Neutrophil (primary cell): ENCODE measurements at regions not wholly inside any gene's neighbourhood (a gene's known extent, or its start where the extent isn't known, plus 50 kb on each side); places are given as distances from the start of the nearest gene placed in this dataset.
"Not testable (repeated sequence)": the region's sequence is repeated elsewhere in the genome, so short reads cannot be mapped to it uniquely, and the experiment has no call there.

Experiments used
- H3K27ac ChIP-seq: fragments of 200-600 bp; sonication (generic); 2 replicates; pipeline ENCODE4 v1.5.1; 2016; ENCODE audit warnings: mild to moderate bottlenecking, moderate library complexity
- H3K27me3 ChIP-seq: fragments of 200-600 bp; sonication (generic); 2 replicates; pipeline ENCODE4 v1.6.0; 2016; ENCODE audit warnings: mild to moderate bottlenecking
- H3K36me3 ChIP-seq: fragments of 200-600 bp; sonication (generic); 2 replicates; pipeline ENCODE4 v1.5.1; 2017
- H3K4me1 ChIP-seq, 2 experiments: fragments of 200-600 bp in 1 of 2; sonication (generic) in 1 of 2; 1 replicate in 1 of 2; 2 replicates in 1 of 2; pipeline versions ENCODE4 v1.5.1 to v1.6.1; 2013 to 2016; ENCODE audit warnings: low read depth in 1 of 2, low read length in 1 of 2, mild to moderate bottlenecking in 1 of 2, moderate library complexity in 1 of 2; ENCODE audit not compliant: control insufficient read depth in 1 of 2, insufficient read depth in 1 of 2
- H3K4me3 ChIP-seq, 2 experiments: fragments of 200-600 bp in 1 of 2; sonication (generic) in 1 of 2; 1 replicate in 1 of 2; 2 replicates in 1 of 2; pipeline ENCODE4 v1.5.1; 2013 to 2016; ENCODE audit warnings: low read depth in 1 of 2, low read length in 1 of 2, mild to moderate bottlenecking in 1 of 2, moderate library complexity in 1 of 2
- H3K9me3 ChIP-seq: fragments of 200-600 bp; sonication (generic); 2 replicates; pipeline ENCODE4 v1.5.1; 2016
- TF ChIP-seq, protein P1 (sequence below): fragments of 200-600 bp; sonication (generic); IDR thresholded peaks from 2 replicates; pipeline ENCODE4 v1.5.1; 2016; ENCODE audit warnings: antibody characterized with exemption

DNA sequence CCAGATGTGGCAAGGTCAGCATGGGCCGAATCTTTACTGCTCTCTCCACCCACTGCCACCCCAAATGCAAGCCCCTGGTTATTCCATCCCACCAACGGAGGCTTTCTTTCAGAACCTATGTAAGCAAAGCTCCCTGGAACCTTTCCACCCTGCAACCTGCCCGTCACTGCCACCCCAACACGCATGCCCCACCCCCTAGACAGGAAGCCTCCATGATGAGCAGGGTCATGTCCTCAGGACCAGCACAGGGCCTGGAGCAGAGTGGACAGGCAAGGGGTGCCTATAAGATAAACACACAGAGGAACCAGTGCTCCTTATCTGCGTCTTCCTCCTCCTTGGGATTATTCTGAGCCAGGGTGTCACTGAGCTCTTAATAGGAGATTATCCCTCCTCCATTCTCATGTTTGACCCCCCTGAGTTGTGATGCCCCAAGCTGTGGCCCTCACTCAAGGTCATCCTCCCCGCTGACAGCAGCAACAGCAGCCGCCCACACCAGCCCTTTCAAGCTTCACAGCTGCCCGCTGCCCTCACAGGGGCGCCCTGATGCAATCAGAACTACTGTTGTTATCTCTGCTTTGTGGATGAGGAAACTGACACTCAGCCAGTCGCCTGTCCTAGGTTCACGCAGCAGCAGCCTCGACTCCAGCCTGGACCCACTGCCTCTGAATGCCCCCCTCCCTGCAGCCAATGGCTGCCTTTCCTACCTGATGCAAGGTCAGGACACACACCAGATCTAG is 647.3 kb downstream of the TBC1D22A start:
- TF ChIP-seq, protein P1, sequence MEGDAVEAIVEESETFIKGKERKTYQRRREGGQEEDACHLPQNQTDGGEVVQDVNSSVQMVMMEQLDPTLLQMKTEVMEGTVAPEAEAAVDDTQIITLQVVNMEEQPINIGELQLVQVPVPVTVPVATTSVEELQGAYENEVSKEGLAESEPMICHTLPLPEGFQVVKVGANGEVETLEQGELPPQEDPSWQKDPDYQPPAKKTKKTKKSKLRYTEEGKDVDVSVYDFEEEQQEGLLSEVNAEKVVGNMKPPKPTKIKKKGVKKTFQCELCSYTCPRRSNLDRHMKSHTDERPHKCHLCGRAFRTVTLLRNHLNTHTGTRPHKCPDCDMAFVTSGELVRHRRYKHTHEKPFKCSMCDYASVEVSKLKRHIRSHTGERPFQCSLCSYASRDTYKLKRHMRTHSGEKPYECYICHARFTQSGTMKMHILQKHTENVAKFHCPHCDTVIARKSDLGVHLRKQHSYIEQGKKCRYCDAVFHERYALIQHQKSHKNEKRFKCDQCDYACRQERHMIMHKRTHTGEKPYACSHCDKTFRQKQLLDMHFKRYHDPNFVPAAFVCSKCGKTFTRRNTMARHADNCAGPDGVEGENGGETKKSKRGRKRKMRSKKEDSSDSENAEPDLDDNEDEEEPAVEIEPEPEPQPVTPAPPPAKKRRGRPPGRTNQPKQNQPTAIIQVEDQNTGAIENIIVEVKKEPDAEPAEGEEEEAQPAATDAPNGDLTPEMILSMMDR, result no peak
- no peaks in the 10 kb centered on the region for H3K4me1 ChIP-seq
- no peaks in the 10 kb centered on the region for H3K9me3 ChIP-seq
- no peak overlapping the region for H3K27ac ChIP-seq
- H3K36me3 ChIP-seq, result no peaks in the 10 kb centered on the region
- no peak overlapping the region for H3K4me3 ChIP-seq
- H3K27me3 ChIP-seq, result no peaks in the 10 kb centered on the region

DNA sequence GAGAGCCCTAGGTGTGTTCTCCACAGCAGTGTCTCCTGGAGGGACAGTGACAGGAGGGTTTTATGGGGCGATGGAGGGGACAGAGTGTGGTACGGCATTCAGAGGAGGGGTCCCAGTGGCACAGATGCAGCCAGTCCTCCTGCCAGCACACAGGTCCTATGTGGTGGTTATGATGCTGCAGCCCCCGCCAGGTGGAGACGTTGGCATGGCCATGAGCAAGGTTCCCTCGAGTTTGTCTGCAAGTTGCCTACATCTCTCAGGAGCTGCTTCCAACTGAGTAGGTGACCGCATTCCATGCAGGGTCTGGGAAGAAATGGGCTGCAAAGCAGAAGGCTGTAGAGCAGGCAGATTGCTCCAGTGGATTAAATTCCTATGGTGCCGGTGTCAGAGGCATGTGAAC is 646.0 kb downstream of the TBC1D22A start:
- Histone ChIP-seq H3K4me1 (no peaks in the 10 kb centered on the region), H3K9me3 (no peaks in the 10 kb centered on the region), H3K36me3 (no peaks in the 10 kb centered on the region), H3K27ac (no peak overlapping the region), H3K4me3 (no peak overlapping the region), H3K27me3 (no peaks in the 10 kb centered on the region)
- TF ChIP-seq, protein P1, result no peak

DNA sequence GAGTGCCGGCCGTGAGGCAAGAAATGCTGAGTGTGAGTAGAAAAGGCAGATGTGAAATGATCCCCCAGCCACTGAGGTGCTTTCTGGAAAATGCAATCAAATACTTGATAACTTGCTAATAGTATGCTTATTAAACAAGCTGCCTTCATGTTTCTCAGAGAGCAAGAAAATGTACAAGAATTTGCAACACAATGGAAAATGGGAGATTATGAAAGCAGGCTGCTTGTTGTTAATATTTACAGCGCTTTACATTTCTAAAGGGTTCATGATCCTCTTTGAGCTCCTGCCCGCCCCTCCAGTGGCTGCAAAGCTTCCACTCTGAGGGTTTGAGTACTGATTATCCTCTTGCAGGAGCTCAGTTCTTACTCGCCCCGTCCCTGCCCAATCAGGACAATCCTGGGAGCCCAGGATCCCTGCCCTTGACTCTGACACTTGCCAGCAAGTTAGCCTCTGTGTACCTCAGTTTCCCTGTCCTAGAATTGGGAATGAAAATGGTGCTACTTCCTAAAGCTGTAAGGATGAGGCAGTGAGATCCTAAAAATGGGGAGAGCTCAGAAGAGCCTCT is 645.1 kb downstream of the TBC1D22A start:
- no peak overlapping the region for H3K4me3 ChIP-seq
- no peaks in the 10 kb centered on the region for H3K27me3 ChIP-seq
- no peak overlapping the region for H3K27ac ChIP-seq
- TF ChIP-seq, protein P1, result no peak
- no peaks in the 10 kb centered on the region for H3K9me3 ChIP-seq
- no peaks in the 10 kb centered on the region for H3K36me3 ChIP-seq
- no peaks in the 10 kb centered on the region for H3K4me1 ChIP-seq

DNA sequence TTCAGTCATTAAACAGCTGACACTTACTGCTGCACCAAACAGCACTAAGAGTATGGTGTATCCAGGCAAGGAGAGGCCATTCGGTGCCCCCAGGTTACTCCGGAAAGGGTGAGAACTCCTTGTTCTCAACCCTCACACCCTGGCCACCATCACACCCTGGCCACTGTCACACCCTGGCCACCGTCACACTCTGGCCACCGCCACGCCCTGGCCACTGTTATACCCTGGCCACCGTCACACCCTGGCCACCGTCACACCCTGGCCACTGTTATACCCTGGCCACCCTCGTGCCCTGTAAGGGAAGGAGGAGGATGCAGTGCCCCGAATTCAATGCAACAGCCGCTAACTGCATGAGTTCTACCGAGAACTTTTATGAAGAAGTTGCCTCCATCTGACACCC is 644.4 kb downstream of the TBC1D22A start:
- Histone ChIP-seq H3K27me3 (no peaks in the 10 kb centered on the region), H3K9me3 (no peaks in the 10 kb centered on the region), H3K4me1 (no peaks in the 10 kb centered on the region), H3K27ac (no peak overlapping the region), H3K36me3 (no peaks in the 10 kb centered on the region), H3K4me3 (no peak overlapping the region)
- TF ChIP-seq, protein P1, result no peak

DNA sequence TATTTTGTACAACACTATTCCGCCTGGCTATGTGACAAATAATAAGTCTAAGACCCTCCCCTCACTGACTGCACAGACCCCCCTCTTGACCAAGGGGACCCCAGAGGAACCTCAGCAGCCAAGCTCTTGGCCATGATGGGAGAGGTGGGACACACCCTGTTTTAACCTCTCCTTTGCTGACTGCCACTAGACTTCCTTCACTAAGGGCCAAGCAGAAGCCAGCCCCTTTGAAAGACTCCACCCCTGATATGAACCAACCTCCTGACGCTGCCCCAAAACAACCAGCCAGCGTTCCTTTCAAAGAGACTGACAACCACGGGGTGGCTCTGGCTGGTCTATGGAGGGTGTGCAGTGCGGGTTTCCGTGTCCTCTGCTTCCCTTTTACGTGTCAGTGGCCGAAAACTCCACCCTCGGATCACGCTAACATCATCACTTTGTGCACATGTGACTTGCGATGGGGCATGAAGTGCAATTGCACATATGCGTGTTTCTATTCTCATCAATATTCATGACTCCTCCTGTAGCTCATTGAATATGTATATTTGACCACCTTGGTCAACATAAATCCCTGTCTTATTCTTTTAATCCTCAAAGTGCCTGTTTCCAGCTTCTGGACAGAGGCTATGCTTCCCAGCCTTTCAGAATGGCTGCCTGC is 643.9 kb downstream of the TBC1D22A start:
- no peaks in the 10 kb centered on the region for H3K27me3 ChIP-seq
- no peak overlapping the region for H3K4me3 ChIP-seq
- TF ChIP-seq, protein P1, result no peak
- H3K36me3 ChIP-seq, result no peaks in the 10 kb centered on the region
- H3K9me3 ChIP-seq, result no peaks in the 10 kb centered on the region
- H3K27ac ChIP-seq, result no peak overlapping the region
- H3K4me1 ChIP-seq, result no peaks in the 10 kb centered on the region

DNA sequence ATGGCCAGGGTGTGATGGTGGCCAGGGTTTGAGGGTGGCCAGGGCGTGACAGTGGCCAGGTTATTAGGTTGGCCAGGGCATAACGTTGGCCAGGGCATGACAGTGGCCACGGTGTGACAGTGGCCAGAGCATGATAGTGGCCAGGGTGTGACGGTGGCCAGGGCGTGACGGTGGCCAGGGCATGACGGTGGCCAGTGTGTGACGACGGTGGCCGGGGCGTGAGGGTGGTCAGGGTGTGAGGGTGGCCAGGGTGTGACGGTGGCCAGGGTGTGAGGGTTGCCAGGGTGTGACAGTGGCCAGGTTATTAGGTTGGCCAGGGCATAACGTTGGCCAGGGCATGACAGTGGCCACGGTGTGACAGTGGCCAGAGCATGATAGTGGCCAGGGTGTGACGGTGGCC is 642.8 kb downstream of the TBC1D22A start:
- not testable (repeated sequence) for H3K4me1 ChIP-seq, H3K4me3 ChIP-seq, H3K36me3 ChIP-seq, H3K27me3 ChIP-seq, H3K9me3 ChIP-seq, H3K27ac ChIP-seq
